IMR-90 (cell line): ENCODE measurements at regions not wholly inside any gene's neighbourhood (a gene's known extent, or its start where the extent isn't known, plus 50 kb on each side); places are given as distances from the start of the nearest gene placed in this dataset.

Source experiments
- BHLHE40 ChIP-seq: fragments of 150-350 bp; IDR thresholded peaks from 2 replicates; pipeline ENCODE4 v1.6.1; 2016; ENCODE audit warnings: mild to moderate bottlenecking, low read depth, low read length
- CTCF ChIP-seq: conservative IDR thresholded peaks from 2 replicates; pipeline ENCODE4 v1.5.1; 2012; ENCODE audit warnings: mild to moderate bottlenecking, low read depth, low read length, improper control_type of control experiment
- MXI1 ChIP-seq: IDR thresholded peaks from 2 replicates; pipeline ENCODE4 v1.6.1; 2012; ENCODE audit warnings: low read depth, mild to moderate bottlenecking, low read length, moderate library complexity, borderline replicate concordance
- USF2 ChIP-seq: fragments of 150-350 bp; IDR thresholded peaks from 2 replicates; pipeline ENCODE4 v1.6.1; 2017; ENCODE audit warnings: mild to moderate bottlenecking, antibody characterized with exemption, low read length, low read depth

GRCh38 chr6:65908065-65908464 is 201.0 kb upstream of the EYS start:
- TF ChIP-seq CTCF = no peak
- no peak for TF ChIP-seq USF2
- TF ChIP-seq MXI1 = no peak
- no peak for TF ChIP-seq BHLHE40
